ENCODE measurements at regions not wholly inside any gene's neighbourhood (a gene's known extent, or its start where the extent isn't known, plus 50 kb on each side); places are given as distances from the start of the nearest gene placed in this dataset.

DNA sequence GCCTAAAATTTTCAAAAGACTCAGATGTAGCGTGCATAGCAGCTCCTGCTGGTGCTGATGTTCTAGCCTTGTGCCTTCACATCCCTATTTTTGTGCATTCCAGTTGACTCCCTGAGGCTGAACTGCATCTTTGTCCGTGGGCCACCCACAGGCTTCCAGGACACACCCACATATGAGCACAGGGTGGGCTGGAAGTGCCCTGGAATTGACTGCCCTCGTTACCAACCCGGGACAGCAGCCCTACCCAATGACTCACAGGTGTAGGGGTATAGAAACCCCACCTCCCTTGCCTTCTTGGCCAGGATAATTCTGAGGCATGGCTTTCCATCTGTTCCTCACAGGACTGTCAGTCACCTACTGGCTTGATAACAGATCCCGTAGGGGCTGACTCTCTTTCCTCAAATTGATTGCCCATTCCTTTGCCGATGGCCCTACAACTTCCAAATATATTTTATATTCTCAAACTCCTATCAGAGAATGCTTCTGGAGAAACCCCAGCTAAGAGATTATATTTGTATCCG, 65.9 kb upstream of the CDH13 start:
- TF ChIP-seq, protein P1, sequence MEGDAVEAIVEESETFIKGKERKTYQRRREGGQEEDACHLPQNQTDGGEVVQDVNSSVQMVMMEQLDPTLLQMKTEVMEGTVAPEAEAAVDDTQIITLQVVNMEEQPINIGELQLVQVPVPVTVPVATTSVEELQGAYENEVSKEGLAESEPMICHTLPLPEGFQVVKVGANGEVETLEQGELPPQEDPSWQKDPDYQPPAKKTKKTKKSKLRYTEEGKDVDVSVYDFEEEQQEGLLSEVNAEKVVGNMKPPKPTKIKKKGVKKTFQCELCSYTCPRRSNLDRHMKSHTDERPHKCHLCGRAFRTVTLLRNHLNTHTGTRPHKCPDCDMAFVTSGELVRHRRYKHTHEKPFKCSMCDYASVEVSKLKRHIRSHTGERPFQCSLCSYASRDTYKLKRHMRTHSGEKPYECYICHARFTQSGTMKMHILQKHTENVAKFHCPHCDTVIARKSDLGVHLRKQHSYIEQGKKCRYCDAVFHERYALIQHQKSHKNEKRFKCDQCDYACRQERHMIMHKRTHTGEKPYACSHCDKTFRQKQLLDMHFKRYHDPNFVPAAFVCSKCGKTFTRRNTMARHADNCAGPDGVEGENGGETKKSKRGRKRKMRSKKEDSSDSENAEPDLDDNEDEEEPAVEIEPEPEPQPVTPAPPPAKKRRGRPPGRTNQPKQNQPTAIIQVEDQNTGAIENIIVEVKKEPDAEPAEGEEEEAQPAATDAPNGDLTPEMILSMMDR (IDR thresholded peaks at IDR 0.05): no peak
- TF ChIP-seq, protein P2, sequence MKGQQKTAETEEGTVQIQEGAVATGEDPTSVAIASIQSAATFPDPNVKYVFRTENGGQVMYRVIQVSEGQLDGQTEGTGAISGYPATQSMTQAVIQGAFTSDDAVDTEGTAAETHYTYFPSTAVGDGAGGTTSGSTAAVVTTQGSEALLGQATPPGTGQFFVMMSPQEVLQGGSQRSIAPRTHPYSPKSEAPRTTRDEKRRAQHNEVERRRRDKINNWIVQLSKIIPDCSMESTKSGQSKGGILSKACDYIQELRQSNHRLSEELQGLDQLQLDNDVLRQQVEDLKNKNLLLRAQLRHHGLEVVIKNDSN (CRISPR knock-in tag; IDR thresholded peaks at IDR 0.05): no peak
- TF ChIP-seq IRF2 (CRISPR knock-in tag; IDR thresholded peaks at IDR 0.05; ENCODE audit: borderline replicate concordance, low read depth) (no peak), RORB (CRISPR knock-in tag; IDR thresholded peaks at IDR 0.05) (no peak), JUN (CRISPR knock-in tag; IDR thresholded peaks at IDR 0.05) (no peak)
- TF ChIP-seq, protein P3, sequence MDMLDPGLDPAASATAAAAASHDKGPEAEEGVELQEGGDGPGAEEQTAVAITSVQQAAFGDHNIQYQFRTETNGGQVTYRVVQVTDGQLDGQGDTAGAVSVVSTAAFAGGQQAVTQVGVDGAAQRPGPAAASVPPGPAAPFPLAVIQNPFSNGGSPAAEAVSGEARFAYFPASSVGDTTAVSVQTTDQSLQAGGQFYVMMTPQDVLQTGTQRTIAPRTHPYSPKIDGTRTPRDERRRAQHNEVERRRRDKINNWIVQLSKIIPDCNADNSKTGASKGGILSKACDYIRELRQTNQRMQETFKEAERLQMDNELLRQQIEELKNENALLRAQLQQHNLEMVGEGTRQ (CRISPR knock-in tag; IDR thresholded peaks at IDR 0.05): no peak
- TF ChIP-seq, protein P4, sequence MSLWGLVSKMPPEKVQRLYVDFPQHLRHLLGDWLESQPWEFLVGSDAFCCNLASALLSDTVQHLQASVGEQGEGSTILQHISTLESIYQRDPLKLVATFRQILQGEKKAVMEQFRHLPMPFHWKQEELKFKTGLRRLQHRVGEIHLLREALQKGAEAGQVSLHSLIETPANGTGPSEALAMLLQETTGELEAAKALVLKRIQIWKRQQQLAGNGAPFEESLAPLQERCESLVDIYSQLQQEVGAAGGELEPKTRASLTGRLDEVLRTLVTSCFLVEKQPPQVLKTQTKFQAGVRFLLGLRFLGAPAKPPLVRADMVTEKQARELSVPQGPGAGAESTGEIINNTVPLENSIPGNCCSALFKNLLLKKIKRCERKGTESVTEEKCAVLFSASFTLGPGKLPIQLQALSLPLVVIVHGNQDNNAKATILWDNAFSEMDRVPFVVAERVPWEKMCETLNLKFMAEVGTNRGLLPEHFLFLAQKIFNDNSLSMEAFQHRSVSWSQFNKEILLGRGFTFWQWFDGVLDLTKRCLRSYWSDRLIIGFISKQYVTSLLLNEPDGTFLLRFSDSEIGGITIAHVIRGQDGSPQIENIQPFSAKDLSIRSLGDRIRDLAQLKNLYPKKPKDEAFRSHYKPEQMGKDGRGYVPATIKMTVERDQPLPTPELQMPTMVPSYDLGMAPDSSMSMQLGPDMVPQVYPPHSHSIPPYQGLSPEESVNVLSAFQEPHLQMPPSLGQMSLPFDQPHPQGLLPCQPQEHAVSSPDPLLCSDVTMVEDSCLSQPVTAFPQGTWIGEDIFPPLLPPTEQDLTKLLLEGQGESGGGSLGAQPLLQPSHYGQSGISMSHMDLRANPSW (CRISPR knock-in tag; conservative IDR thresholded peaks at IDR 0.05; ENCODE audit: low read depth): no peak
